ENCODE measurements at regions not wholly inside any gene's neighbourhood (a gene's known extent, or its start where the extent isn't known, plus 50 kb on each side); places are given as distances from the start of the nearest gene placed in this dataset.

GRCh38 chr3:14275962-14276909 is 97.6 kb downstream of the LSM3 start:
- no peaks in the 10 kb centered on the region for H3K36me3 Mint-ChIP-seq (ENCODE audit: insufficient read depth)
- H3K27ac Mint-ChIP-seq (ENCODE audit: low read depth) = no peak overlapping the region
- ATAC-seq (replicated peaks; ENCODE audit: extremely low read depth, poor library complexity, severe bottlenecking) = no peak
- no peak overlapping the region for H3K4me3 Mint-ChIP-seq
- H3K27me3 Mint-ChIP-seq = peaks cover 10% of the 10 kb centered on the region
- no peaks in the 10 kb centered on the region for H3K9me3 Mint-ChIP-seq
- DNase-seq (ENCODE audit: low spot score in 2 of 2) = no peak
- no peaks in the 10 kb centered on the region for H3K4me1 Mint-ChIP-seq

GRCh38 chr3:14277557-14277956 is 98.9 kb downstream of the LSM3 start:
- Mint-ChIP-seq H3K27ac (ENCODE audit: low read depth) (no peak overlapping the region), H3K36me3 (ENCODE audit: insufficient read depth) (no peaks in the 10 kb centered on the region), H3K9me3 (no peaks in the 10 kb centered on the region), H3K4me3 (no peak overlapping the region), H3K27me3 (peaks cover under 1% of the 10 kb centered on the region), H3K4me1 (no peaks in the 10 kb centered on the region)
- ATAC-seq (replicated peaks; ENCODE audit: extremely low read depth, poor library complexity, severe bottlenecking) = no peak
- DNase-seq (ENCODE audit: low spot score in 2 of 2) = no peak

- Mint-ChIP-seq H3K36me3 (ENCODE audit: insufficient read depth) (no peaks in the 10 kb centered on the region), H3K9me3 (no peaks in the 10 kb centered on the region), H3K27ac (ENCODE audit: low read depth) (no peak overlapping the region), H3K4me3 (no peak overlapping the region), H3K27me3 (no peaks in the 10 kb centered on the region), H3K4me1 (no peaks in the 10 kb centered on the region)
- DNase-seq (ENCODE audit: low spot score in 2 of 2) (no peak), ATAC-seq (replicated peaks; ENCODE audit: extremely low read depth, poor library complexity, severe bottlenecking) (no peak)
These were observed 99.7 kb downstream of the LSM3 start for GRCh38 chr3:14278265-14278798.

- ATAC-seq (replicated peaks; ENCODE audit: extremely low read depth, poor library complexity, severe bottlenecking) (no peak), DNase-seq (ENCODE audit: low spot score in 2 of 2) (no peak)
- Mint-ChIP-seq H3K9me3 (no peaks in the 10 kb centered on the region), H3K27ac (ENCODE audit: low read depth) (no peak overlapping the region), H3K4me3 (no peak overlapping the region), H3K27me3 (no peaks in the 10 kb centered on the region), H3K36me3 (ENCODE audit: insufficient read depth) (no peaks in the 10 kb centered on the region), H3K4me1 (no peaks in the 10 kb centered on the region)
These were observed 100.4 kb downstream of the LSM3 start for GRCh38 chr3:14278799-14279625.

GRCh38 chr3:14279626-14280061 is 101.0 kb downstream of the LSM3 start:
- Mint-ChIP-seq H3K27ac (ENCODE audit: low read depth) (no peak overlapping the region), H3K4me1 (no peaks in the 10 kb centered on the region), H3K4me3 (no peak overlapping the region), H3K9me3 (no peaks in the 10 kb centered on the region), H3K36me3 (ENCODE audit: insufficient read depth) (no peaks in the 10 kb centered on the region), H3K27me3 (no peaks in the 10 kb centered on the region)
- ATAC-seq (replicated peaks; ENCODE audit: extremely low read depth, poor library complexity, severe bottlenecking) (no peak), DNase-seq (ENCODE audit: low spot score in 2 of 2) (no peak)

- H3K4me1 Mint-ChIP-seq = no peaks in the 10 kb centered on the region
- no peak overlapping the region for H3K4me3 Mint-ChIP-seq
- no peaks in the 10 kb centered on the region for H3K9me3 Mint-ChIP-seq
- no peak overlapping the region for H3K27ac Mint-ChIP-seq (ENCODE audit: low read depth)
- no peak for DNase-seq (ENCODE audit: low spot score in 2 of 2)
- ATAC-seq (replicated peaks; ENCODE audit: extremely low read depth, poor library complexity, severe bottlenecking) = no peak
- no peaks in the 10 kb centered on the region for H3K36me3 Mint-ChIP-seq (ENCODE audit: insufficient read depth)
- no peaks in the 10 kb centered on the region for H3K27me3 Mint-ChIP-seq
These were observed 101.7 kb downstream of the LSM3 start for GRCh38 chr3:14280326-14280725.

GRCh38 chr3:14281053-14281452 is 102.4 kb downstream of the LSM3 start:
- ATAC-seq (replicated peaks; ENCODE audit: extremely low read depth, poor library complexity, severe bottlenecking) (no peak), DNase-seq (ENCODE audit: low spot score in 2 of 2) (no peak)
- H3K36me3 Mint-ChIP-seq (ENCODE audit: insufficient read depth) = no peaks in the 10 kb centered on the region
- H3K9me3 Mint-ChIP-seq = no peaks in the 10 kb centered on the region
- no peak overlapping the region for H3K27ac Mint-ChIP-seq (ENCODE audit: low read depth)
- H3K4me3 Mint-ChIP-seq = no peak overlapping the region
- no peaks in the 10 kb centered on the region for H3K27me3 Mint-ChIP-seq
- H3K4me1 Mint-ChIP-seq = no peaks in the 10 kb centered on the region

GRCh38 chr3:14282001-14282705 is 103.5 kb downstream of the LSM3 start:
- H3K36me3 Mint-ChIP-seq (ENCODE audit: insufficient read depth) = no peaks in the 10 kb centered on the region
- no peak for ATAC-seq (replicated peaks; ENCODE audit: extremely low read depth, poor library complexity, severe bottlenecking)
- H3K4me3 Mint-ChIP-seq = no peak overlapping the region
- no peaks in the 10 kb centered on the region for H3K4me1 Mint-ChIP-seq
- no peak for DNase-seq (ENCODE audit: low spot score in 2 of 2)
- no peak overlapping the region for H3K27ac Mint-ChIP-seq (ENCODE audit: low read depth)
- H3K9me3 Mint-ChIP-seq = no peaks in the 10 kb centered on the region
- no peaks in the 10 kb centered on the region for H3K27me3 Mint-ChIP-seq

- no peak for DNase-seq (ENCODE audit: low spot score in 2 of 2)
- Mint-ChIP-seq H3K27ac (ENCODE audit: low read depth) (no peak overlapping the region), H3K4me3 (no peak overlapping the region), H3K4me1 (no peaks in the 10 kb centered on the region), H3K36me3 (ENCODE audit: insufficient read depth) (no peaks in the 10 kb centered on the region), H3K9me3 (no peaks in the 10 kb centered on the region), H3K27me3 (no peaks in the 10 kb centered on the region)
- ATAC-seq (replicated peaks; ENCODE audit: extremely low read depth, poor library complexity, severe bottlenecking) = no peak
These were observed 104.1 kb downstream of the LSM3 start for GRCh38 chr3:14282706-14283075.

- Mint-ChIP-seq H3K9me3 (no peaks in the 10 kb centered on the region), H3K27ac (ENCODE audit: low read depth) (no peak overlapping the region), H3K4me1 (no peaks in the 10 kb centered on the region), H3K4me3 (no peak overlapping the region), H3K27me3 (no peaks in the 10 kb centered on the region), H3K36me3 (ENCODE audit: insufficient read depth) (no peaks in the 10 kb centered on the region)
- no peak for DNase-seq (ENCODE audit: low spot score in 2 of 2)
- ATAC-seq (replicated peaks; ENCODE audit: extremely low read depth, poor library complexity, severe bottlenecking) = no peak
These were observed 104.6 kb downstream of the LSM3 start for GRCh38 chr3:14283092-14283812.

- Mint-ChIP-seq H3K27me3 (no peaks in the 10 kb centered on the region), H3K9me3 (no peaks in the 10 kb centered on the region), H3K4me1 (no peaks in the 10 kb centered on the region), H3K4me3 (no peak overlapping the region), H3K27ac (ENCODE audit: low read depth) (no peak overlapping the region), H3K36me3 (ENCODE audit: insufficient read depth) (no peaks in the 10 kb centered on the region)
- DNase-seq (ENCODE audit: low spot score in 2 of 2) (no peak), ATAC-seq (replicated peaks; ENCODE audit: extremely low read depth, poor library complexity, severe bottlenecking) (no peak)
These were observed 105.3 kb downstream of the LSM3 start for GRCh38 chr3:14283813-14284438.
